ENCODE measurements at regions not wholly inside any gene's neighbourhood (a gene's known extent, or its start where the extent isn't known, plus 50 kb on each side); places are given as distances from the start of the nearest gene placed in this dataset.
"Not testable (repeated sequence)": the region's sequence is repeated elsewhere in the genome, so short reads cannot be mapped to it uniquely, and the experiment has no call there.

GRCh38 chr5:136545031-136545430 is 179.7 kb upstream of the TRPC7 start:
- TF ChIP-seq SREBF2 (IDR thresholded peaks at IDR 0.05); CEBPB (IDR thresholded peaks at IDR 0.05); FOSL2 (IDR thresholded peaks at IDR 0.05); FOSL2 (CRISPR knock-in tag; IDR thresholded peaks at IDR 0.05); MAX (IDR thresholded peaks at IDR 0.05); POLR2A (IDR thresholded peaks at IDR 0.05; ENCODE audit: low read length); RNF2 (IDR thresholded peaks at IDR 0.05; ENCODE audit: borderline replicate concordance, low read depth); SMC3 (IDR thresholded peaks at IDR 0.05); MAZ (IDR thresholded peaks at IDR 0.05; ENCODE audit: borderline replicate concordance, low read depth, low read length); ELK1 (IDR thresholded peaks at IDR 0.05; ENCODE audit: low read depth, low read length): not testable (repeated sequence)
- TF ChIP-seq, protein P1, sequence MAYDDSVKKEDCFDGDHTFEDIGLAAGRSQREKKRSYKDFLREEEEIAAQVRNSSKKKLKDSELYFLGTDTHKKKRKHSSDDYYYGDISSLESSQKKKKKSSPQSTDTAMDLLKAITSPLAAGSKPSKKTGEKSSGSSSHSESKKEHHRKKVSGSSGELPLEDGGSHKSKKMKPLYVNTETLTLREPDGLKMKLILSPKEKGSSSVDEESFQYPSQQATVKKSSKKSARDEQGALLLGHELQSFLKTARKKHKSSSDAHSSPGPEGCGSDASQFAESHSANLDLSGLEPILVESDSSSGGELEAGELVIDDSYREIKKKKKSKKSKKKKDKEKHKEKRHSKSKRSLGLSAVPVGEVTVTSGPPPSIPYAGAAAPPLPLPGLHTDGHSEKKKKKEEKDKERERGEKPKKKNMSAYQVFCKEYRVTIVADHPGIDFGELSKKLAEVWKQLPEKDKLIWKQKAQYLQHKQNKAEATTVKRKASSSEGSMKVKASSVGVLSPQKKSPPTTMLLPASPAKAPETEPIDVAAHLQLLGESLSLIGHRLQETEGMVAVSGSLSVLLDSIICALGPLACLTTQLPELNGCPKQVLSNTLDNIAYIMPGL (CRISPR knock-in tag; IDR thresholded peaks at IDR 0.05; ENCODE audit: borderline replicate concordance), result not testable (repeated sequence)
- TF ChIP-seq, protein P2, sequence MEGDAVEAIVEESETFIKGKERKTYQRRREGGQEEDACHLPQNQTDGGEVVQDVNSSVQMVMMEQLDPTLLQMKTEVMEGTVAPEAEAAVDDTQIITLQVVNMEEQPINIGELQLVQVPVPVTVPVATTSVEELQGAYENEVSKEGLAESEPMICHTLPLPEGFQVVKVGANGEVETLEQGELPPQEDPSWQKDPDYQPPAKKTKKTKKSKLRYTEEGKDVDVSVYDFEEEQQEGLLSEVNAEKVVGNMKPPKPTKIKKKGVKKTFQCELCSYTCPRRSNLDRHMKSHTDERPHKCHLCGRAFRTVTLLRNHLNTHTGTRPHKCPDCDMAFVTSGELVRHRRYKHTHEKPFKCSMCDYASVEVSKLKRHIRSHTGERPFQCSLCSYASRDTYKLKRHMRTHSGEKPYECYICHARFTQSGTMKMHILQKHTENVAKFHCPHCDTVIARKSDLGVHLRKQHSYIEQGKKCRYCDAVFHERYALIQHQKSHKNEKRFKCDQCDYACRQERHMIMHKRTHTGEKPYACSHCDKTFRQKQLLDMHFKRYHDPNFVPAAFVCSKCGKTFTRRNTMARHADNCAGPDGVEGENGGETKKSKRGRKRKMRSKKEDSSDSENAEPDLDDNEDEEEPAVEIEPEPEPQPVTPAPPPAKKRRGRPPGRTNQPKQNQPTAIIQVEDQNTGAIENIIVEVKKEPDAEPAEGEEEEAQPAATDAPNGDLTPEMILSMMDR (IDR thresholded peaks at IDR 0.05), result not testable (repeated sequence)
- TF ChIP-seq, protein P3, sequence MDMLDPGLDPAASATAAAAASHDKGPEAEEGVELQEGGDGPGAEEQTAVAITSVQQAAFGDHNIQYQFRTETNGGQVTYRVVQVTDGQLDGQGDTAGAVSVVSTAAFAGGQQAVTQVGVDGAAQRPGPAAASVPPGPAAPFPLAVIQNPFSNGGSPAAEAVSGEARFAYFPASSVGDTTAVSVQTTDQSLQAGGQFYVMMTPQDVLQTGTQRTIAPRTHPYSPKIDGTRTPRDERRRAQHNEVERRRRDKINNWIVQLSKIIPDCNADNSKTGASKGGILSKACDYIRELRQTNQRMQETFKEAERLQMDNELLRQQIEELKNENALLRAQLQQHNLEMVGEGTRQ (IDR thresholded peaks at IDR 0.05), result not testable (repeated sequence)

Measured in A549 (cell line).